ENCODE measurements at regions not wholly inside any gene's neighbourhood (a gene's known extent, or its start where the extent isn't known, plus 50 kb on each side); places are given as distances from the start of the nearest gene placed in this dataset.

DNA sequence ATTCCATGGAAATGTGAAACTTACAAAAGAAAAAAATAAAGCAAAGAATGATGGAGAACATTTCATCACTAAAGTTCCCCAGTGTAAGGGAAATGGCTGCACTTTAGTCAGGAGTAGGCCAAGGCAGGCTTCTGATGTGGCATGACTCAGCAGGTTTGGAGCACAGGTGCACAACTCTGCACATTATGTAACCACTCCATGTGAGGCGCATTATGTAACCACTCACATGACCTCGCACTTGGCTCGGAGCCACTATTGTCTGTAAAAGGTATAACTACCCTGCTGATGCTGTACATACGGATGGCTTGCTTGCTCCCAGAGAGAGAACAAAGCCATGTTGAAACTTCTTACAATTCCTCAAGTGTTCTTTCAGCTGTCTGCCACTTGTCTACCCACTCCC, 727.6 kb downstream of the TRAM1L1 start:
- TF ChIP-seq, protein P1, sequence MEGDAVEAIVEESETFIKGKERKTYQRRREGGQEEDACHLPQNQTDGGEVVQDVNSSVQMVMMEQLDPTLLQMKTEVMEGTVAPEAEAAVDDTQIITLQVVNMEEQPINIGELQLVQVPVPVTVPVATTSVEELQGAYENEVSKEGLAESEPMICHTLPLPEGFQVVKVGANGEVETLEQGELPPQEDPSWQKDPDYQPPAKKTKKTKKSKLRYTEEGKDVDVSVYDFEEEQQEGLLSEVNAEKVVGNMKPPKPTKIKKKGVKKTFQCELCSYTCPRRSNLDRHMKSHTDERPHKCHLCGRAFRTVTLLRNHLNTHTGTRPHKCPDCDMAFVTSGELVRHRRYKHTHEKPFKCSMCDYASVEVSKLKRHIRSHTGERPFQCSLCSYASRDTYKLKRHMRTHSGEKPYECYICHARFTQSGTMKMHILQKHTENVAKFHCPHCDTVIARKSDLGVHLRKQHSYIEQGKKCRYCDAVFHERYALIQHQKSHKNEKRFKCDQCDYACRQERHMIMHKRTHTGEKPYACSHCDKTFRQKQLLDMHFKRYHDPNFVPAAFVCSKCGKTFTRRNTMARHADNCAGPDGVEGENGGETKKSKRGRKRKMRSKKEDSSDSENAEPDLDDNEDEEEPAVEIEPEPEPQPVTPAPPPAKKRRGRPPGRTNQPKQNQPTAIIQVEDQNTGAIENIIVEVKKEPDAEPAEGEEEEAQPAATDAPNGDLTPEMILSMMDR (IDR thresholded peaks at IDR 0.05), result no peak
- TF ChIP-seq POLR2A (IDR thresholded peaks at IDR 0.05) (no peak), POLR2AphosphoS5 (IDR thresholded peaks at IDR 0.05) (no peak), EP300 (IDR thresholded peaks at IDR 0.05) (no peak)

Measured in sigmoid colon (tissue), 4 donors.